ENCODE measurements at regions not wholly inside any gene's neighbourhood (a gene's known extent, or its start where the extent isn't known, plus 50 kb on each side); places are given as distances from the start of the nearest gene placed in this dataset.

DNA sequence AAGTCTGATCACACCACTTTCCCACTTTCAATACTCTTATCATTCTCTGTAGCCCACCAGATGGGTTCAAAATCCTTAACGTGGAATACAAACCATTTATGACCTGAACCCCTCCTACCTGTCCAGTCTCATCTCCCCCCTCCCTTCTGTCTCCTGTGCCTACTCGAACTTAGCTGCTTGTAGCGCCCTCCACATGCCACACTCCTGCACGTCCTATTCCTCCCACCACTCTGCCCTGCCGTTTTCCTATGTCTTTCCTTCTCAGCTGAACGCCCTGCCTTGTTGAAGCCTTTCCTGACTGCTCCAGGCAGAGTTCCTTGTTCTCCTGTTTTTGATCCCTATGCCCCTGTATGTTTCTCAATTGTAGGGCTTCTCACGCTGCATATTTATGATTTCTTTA lies 390.1 kb downstream of the HRH4 start:
- TF ChIP-seq CTCF (IDR thresholded peaks at IDR 0.05) (no peak), POLR2A (IDR thresholded peaks at IDR 0.05) (no peak)
- no peak for DNase-seq
- no peaks in the 10 kb centered on the region for H3K36me3 ChIP-seq (replicated peaks in 1 of 2)
- no peaks in the 10 kb centered on the region for H3K9me3 ChIP-seq (replicated peaks in 1 of 3)
- H3K27ac ChIP-seq, result no peak overlapping the region
- H3K4me1 ChIP-seq (replicated peaks in 1 of 2), result no peaks in the 10 kb centered on the region
- no peak overlapping the region for H3K4me3 ChIP-seq
- intact Hi-C loops (cut with DNase I), result no loop called here
- H3K27me3 ChIP-seq, result peaks cover 5% of the 10 kb centered on the region
- WGBS, 4 donors, result 73 to 83% (median 75%) methylated on average over 7 of the region's 7 CpGs

GRCh38 chr18:24853076-24853475 lies 392.6 kb downstream of the HRH4 start:
- H3K9me3 ChIP-seq (replicated peaks in 1 of 3), result no peaks in the 10 kb centered on the region
- WGBS, 4 donors, result 73 to 96% (median 82%) methylated on average over 4 of the region's 4 CpGs
- DNase-seq, result no peak
- H3K27ac ChIP-seq, result no peak overlapping the region
- peaks cover 5% of the 10 kb centered on the region for H3K27me3 ChIP-seq
- TF ChIP-seq POLR2A (IDR thresholded peaks at IDR 0.05) (no peak), CTCF (IDR thresholded peaks at IDR 0.05) (no peak)
- intact Hi-C loops (cut with DNase I), result no loop called here
- no peaks in the 10 kb centered on the region for H3K4me1 ChIP-seq (replicated peaks in 1 of 2)
- no peak overlapping the region for H3K4me3 ChIP-seq
- H3K36me3 ChIP-seq (replicated peaks in 1 of 2), result no peaks in the 10 kb centered on the region

- H3K36me3 ChIP-seq (replicated peaks in 1 of 2), result no peaks in the 10 kb centered on the region
- no peak overlapping the region for H3K27ac ChIP-seq
- no peak for DNase-seq
- 70 to 75% (median 74%) methylated on average over 10 of the region's 10 CpGs for WGBS, 4 donors
- H3K27me3 ChIP-seq, result no peaks in the 10 kb centered on the region
- no peak overlapping the region for H3K4me3 ChIP-seq
- no peaks in the 10 kb centered on the region for H3K9me3 ChIP-seq (replicated peaks in 1 of 3)
- intact Hi-C loops (cut with DNase I), result no loop called here
- no peaks in the 10 kb centered on the region for H3K4me1 ChIP-seq (replicated peaks in 1 of 2)
- TF ChIP-seq CTCF (IDR thresholded peaks at IDR 0.05), result no peak
Observed at GRCh38 chr18:24860978-24861680, 400.7 kb downstream of the HRH4 start.

GRCh38 chr18:24862201-24862816 lies 401.9 kb downstream of the HRH4 start:
- Histone ChIP-seq H3K27ac (no peak overlapping the region), H3K27me3 (no peaks in the 10 kb centered on the region), H3K4me3 (no peak overlapping the region), H3K4me1 (replicated peaks in 1 of 2) (no peaks in the 10 kb centered on the region), H3K36me3 (replicated peaks in 1 of 2) (no peaks in the 10 kb centered on the region), H3K9me3 (replicated peaks in 1 of 3) (no peaks in the 10 kb centered on the region)
- DNase-seq, result no peak
- intact Hi-C loops (cut with DNase I), result no loop called here
- WGBS, 4 donors, result 70 to 80% (median 73%) methylated on average over 18 of the region's 18 CpGs
- TF ChIP-seq CTCF (IDR thresholded peaks at IDR 0.05) (no peak), POLR2A (IDR thresholded peaks at IDR 0.05) (no peak)

Measured in adrenal gland (tissue), 9 donors.